ENCODE measurements at regions not wholly inside any gene's neighbourhood (a gene's known extent, or its start where the extent isn't known, plus 50 kb on each side); places are given as distances from the start of the nearest gene placed in this dataset.

DNA sequence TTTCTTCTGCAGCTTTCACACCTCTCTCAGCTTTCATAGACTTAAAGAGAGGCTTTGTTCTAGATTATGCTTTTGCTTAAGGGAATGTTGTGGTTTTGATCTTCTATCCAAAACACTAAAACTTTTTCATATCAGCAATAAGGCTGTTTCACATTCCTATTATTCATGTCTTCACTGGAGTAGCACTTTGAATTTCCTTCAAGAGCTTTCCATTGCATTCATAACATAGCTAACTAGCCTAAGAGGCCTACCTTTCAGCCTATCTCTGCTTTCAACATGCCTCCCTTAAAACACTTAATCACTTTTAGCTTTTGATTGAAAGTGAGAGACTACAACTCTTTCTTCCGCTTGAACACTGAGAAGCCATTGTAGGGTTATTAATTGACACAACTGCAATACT lies 1117.0 kb upstream of the PHF14 start:
- no peak for TF ChIP-seq MYC (IDR thresholded peaks at IDR 0.05; ENCODE audit: low read depth, low read length)
- TF ChIP-seq, protein P1, sequence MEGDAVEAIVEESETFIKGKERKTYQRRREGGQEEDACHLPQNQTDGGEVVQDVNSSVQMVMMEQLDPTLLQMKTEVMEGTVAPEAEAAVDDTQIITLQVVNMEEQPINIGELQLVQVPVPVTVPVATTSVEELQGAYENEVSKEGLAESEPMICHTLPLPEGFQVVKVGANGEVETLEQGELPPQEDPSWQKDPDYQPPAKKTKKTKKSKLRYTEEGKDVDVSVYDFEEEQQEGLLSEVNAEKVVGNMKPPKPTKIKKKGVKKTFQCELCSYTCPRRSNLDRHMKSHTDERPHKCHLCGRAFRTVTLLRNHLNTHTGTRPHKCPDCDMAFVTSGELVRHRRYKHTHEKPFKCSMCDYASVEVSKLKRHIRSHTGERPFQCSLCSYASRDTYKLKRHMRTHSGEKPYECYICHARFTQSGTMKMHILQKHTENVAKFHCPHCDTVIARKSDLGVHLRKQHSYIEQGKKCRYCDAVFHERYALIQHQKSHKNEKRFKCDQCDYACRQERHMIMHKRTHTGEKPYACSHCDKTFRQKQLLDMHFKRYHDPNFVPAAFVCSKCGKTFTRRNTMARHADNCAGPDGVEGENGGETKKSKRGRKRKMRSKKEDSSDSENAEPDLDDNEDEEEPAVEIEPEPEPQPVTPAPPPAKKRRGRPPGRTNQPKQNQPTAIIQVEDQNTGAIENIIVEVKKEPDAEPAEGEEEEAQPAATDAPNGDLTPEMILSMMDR (IDR thresholded peaks at IDR 0.05; ENCODE audit: low read depth, low read length): no peak

Data from NB4 (cell line).